ENCODE measurements at regions not wholly inside any gene's neighbourhood (a gene's known extent, or its start where the extent isn't known, plus 50 kb on each side); places are given as distances from the start of the nearest gene placed in this dataset.

DNA sequence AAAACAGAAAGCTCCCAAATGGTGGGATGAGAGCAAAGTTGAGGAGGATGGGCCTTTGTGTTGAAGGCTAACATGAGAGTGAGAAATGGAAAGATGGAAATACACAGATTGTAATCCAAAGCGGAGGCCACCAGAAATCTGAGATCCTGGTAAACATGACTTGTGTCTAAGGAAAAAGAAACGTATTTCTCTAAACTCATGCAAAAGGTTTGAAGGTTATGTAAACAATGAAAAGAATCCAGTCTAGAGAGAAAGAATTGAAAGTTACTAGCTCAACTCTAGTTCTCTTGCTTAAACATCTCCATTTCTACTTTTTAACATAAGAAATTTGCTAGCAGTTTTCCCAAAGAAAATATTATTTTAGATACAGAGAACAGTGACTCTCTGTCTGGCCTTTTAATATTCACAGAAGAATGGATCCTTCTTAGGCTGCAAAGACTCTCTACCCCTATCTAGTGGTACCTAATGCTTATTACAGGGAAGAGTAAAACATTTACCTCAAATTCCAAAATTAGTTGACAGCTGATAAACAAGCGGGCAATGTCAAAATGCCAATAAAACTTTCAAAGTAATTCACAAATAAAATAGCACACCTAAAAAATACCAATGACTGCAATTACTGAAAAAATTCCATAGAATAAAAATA is 75.8 kb upstream of the SOX5 start:
- no peak for DNase-seq

DNA sequence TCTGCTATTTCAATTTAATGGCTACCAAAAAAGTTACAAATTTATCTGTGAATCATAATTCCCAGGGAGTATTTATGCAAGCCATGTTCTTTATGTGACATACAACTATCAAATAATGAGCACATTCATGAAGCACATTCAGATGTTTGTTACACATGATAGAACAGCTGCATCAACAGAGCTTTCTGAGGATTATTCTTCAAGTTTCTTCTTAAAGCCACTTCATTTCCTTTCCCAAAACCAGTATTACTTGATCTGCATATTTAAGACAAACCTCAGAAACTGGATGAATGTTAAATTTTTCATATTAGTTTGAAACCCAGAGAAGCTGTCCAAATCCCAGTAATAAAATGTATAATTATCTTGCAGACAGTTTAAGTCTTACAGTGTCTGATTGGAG is 73.6 kb upstream of the SOX5 start:
- no peak for DNase-seq

DNA sequence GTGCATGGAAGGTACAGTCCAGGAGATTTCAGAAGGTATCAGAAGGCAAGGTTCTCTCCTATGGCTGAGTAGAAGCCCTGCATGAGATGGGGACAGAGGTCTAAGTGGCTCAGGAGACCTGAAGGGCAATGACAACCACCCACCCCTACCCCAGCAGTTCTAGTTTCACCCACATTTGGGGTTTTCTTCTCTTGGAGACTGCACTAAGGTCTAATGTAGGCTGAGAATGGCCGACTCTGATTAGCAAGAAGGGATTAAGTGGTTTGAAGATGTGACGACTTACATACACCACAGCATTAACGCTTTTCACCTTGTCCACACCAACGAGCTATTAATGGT is 71.7 kb upstream of the SOX5 start:
- DNase-seq = no peak

DNA sequence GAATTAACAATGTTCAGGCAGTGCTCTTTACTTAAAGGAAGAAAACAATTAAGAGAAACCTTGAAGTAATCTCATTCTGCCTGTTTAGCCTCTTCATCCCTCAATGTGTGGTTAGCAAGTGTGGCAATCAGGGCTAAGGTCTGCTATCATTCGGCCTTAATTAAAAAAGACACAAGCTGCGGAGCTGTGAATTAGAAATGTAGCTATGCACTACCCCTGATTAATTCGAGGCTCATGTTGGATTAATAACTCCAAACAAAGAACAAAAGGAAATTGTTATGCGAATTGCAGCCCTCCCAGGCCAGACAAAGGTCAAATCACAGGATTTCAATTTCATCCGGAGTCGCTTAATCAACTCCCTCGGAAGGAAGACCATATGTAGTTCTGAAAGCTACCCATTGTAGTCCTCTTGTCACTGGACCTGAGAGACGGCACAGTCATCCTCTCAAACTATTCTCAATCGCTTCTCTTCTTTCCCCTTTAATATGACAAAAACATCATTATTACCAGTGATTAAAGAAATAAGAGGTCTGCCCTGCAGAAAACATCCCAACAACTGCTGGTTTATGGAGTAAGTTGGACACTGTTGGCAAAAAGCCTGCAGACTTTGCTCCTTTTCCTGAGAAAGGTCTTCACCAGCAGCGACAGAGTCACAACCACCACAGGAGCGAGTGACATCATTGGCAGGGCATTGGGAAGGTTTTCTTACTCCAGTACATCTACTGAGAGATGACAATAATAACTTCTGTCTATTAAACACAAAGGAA is 71.1 kb upstream of the SOX5 start:
- no peak for DNase-seq

DNA sequence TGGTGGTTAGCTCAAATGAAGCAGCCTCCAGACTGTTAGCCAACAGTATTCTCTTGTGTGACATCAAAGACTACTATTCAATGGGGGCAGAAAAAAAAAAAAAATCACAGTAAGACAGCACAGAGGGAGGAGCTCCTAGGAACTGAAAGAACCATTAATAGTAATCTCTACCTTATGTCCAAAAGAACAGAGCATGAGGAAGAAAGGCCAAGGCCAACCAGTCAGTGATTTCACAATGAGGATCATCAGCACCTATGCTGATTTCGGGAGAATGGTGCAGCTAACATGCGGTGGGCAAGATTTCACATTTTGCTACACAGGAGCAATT is 66.3 kb upstream of the SOX5 start:
- DNase-seq = no peak

DNA sequence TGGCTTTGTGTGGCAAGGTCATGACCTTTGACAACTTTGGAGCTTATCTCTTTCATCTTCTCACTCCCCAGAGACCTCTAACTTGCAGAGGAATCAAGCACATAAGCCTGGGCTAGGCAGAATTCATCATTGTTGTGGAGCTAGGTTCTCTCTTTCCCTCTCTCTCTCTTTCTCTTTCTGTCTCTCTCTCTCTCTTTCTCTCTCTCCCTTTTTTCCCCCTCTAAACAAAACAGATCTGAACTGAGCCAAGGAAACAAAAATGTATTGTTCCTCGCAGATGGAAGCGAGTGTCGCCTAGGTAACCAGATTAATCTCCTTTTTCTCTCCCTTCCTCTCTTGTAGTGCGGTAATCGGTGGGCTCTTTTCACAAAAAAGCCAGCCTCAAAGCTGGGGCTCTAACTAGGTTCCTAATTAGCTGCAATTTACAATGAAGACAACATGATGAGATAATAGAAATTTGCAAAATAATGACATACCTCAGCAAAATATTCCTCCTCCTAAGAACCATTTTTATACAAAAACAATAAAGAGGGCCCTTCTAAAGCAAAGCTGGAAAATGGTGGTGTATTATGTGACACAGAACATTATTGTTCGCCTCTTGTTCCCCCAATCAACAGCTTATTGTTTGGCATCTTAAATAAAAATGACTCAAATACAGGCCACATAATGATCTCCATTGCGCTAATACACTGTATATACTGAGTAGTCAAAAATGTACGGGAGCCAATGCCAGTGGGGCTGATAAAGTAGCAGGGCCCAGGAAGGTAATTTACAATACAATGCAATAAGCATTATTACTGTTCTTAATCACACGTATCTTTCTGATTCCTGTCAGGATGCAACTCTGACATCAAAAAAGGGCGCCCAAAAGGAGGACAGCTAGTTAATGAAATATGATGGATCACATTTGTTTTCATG is 65.7 kb upstream of the SOX5 start:
- no peak for DNase-seq

DNA sequence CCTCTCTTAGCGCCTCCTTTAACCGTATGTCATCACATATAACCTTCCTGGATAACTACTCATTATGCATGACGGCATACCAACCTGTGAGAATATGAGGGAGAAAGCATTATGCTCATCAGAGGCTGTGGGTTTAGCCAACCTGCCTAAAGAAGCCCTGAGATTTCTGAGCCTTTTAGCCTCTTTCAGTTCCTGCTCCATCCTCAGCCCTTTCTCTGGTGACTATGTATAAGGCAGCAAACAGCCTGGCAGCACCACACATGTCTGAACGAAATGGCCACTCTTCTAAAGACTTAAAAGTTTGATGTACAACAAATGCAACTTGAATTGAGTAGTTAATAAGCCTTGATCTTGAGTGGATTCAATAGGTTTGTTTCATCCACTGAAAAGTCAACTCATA is 64.8 kb upstream of the SOX5 start:
- DNase-seq = no peak

DNA sequence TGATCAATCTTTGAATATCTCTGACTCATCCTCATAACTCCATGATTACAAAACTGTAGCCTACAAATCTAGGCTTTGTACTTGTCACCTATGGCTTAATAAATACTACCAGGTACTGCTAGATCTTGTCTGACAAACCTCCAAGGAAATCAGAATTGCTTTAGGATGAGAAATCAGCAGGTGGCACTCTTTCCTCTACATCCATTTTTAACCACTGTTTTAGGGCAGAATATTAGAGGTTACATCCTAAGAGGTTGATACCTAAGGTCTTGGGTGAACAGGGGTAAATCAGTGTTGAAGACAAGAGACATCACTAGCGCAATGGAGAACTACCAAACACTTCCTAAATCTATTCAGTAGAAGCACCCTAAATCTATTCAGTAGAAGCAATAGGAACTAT is 63.1 kb upstream of the SOX5 start:
- peak; percentile 3 for DNase-seq

DNA sequence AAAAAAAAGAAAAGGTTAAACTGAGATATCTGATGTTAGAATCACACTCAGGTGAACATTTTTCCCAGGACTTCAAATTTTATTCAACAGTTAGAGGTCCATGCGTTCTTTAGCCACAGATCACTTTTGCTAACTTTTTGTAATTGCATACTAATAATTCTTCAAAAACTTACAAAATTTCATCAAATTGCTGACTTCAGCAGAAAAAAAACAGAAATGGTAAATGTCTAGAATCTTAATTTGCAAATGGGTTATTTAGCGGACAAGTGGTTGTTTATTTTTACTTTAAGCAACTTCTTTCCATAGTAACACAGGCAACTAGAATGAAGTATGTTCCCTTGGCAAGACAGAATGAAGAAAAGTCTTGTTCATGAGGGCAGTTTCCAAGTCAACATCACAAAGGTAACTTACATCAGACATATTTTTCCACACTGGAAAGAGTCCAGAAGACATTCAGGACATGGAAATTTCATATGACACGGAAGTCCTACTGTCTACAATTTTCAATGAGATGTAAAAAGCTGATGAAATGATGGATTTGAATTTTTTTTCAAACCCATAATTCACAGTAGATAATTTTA is 62.5 kb upstream of the SOX5 start:
- DNase-seq = no peak

DNA sequence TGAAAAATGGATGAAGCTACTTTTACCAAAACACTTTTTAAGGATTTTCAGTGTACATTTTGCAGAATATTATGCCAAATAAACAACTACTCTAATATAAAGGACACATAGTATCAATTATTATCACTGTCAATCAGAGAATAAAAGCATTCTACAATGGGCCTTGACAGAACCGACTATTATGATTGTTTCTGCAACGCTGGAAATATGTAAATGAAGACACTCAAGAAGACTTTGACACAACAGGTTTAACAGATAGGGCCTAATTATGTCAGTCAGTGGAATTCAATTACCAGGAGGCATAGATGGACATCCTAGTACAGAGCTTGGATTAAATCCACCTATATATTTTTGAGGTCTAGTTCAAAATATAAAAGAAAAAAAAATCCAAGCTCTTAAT is 58.7 kb upstream of the SOX5 start:
- DNase-seq = no peak

Measured in NCI-H1105 (cell line).